Neural progenitor cell (in vitro differentiated cells): ENCODE measurements at regions not wholly inside any gene's neighbourhood (a gene's known extent, or its start where the extent isn't known, plus 50 kb on each side); places are given as distances from the start of the nearest gene placed in this dataset.

Source experiments
- DNase-seq: peaks from one replicate; pipeline ENCODE4 v3.0.0-alpha.2; 2016; ENCODE audit warnings: low spot score
- H2AFZ ChIP-seq: fragments of 200-600 bp; sonication (generic); replicated peaks from 2 replicates; pipeline ENCODE4 v1.6.1; 2016; ENCODE audit warnings: antibody characterized with exemption
- H3F3A ChIP-seq: fragments of 200-600 bp; sonication (generic); 2 replicates; pipeline ENCODE4 v1.6.1; 2016; ENCODE audit warnings: antibody characterized with exemption, low read depth
- H3K27ac ChIP-seq: fragments of 200-600 bp; sonication (generic); 2 replicates; pipeline ENCODE4 v1.5.1; 2016; ENCODE audit warnings: mild to moderate bottlenecking
- H3K27me3 ChIP-seq: fragments of 200-600 bp; sonication (generic); 2 replicates; pipeline ENCODE4 v1.6.1; 2016; ENCODE audit warnings: mild to moderate bottlenecking, moderate library complexity
- H3K36me3 ChIP-seq: fragments of 200-600 bp; sonication (generic); 2 replicates; pipeline ENCODE4 v1.5.1; 2016
- H3K4me1 ChIP-seq: fragments of 200-600 bp; sonication (generic); 2 replicates; pipeline ENCODE4 v1.6.1; 2016; ENCODE audit warnings: mixed run types
- H3K4me2 ChIP-seq: fragments of 200-600 bp; sonication (generic); 2 replicates; pipeline ENCODE4 v1.6.1; 2016
- H3K4me3 ChIP-seq: fragments of 200-600 bp; sonication (generic); 2 replicates; pipeline ENCODE4 v1.5.1; 2016
- H3K79me2 ChIP-seq: fragments of 200-600 bp; sonication (generic); 2 replicates; pipeline ENCODE4 v1.6.1; 2016; ENCODE audit warnings: low read depth
- H3K9ac ChIP-seq: fragments of 200-600 bp; sonication (generic); 2 replicates; pipeline ENCODE4 v1.6.1; 2016
- H3K9me3 ChIP-seq: fragments of 200-600 bp; sonication (generic); 2 replicates; pipeline ENCODE4 v1.5.1; 2016; ENCODE audit warnings: low read depth
- H4K20me1 ChIP-seq: fragments of 200-600 bp; sonication (generic); 2 replicates; pipeline ENCODE4 v1.6.1; 2016; ENCODE audit warnings: low read depth
- H3K27ac Mint-ChIP-seq: 3 replicates; pipeline ENCODE4 v1.8.0; 2021; ENCODE audit warnings: mixed read lengths
- H3K27me3 Mint-ChIP-seq: 2 replicates; pipeline ENCODE4 v1.8.0; 2022; ENCODE audit warnings: low read depth, mild to moderate bottlenecking, inconsistent platforms, moderate library complexity, mixed read lengths; ENCODE audit not compliant: insufficient read depth
- H3K36me3 Mint-ChIP-seq: 3 replicates; pipeline ENCODE4 v1.8.0; 2021; ENCODE audit warnings: mixed read lengths
- H3K4me1 Mint-ChIP-seq: 3 replicates; pipeline ENCODE4 v1.8.0; 2021; ENCODE audit warnings: mixed read lengths
- H3K4me3 Mint-ChIP-seq: 3 replicates; pipeline ENCODE4 v1.8.0; 2021; ENCODE audit warnings: mild to moderate bottlenecking, moderate library complexity, mixed read lengths
- H3K9me3 Mint-ChIP-seq: 3 replicates; pipeline ENCODE4 v1.8.0; 2020; ENCODE audit warnings: mixed read lengths
- CTCF ChIP-seq: fragments of 200-600 bp; sonication (generic); IDR thresholded peaks from 2 replicates; pipeline ENCODE4 v1.5.1; 2017; ENCODE audit warnings: antibody characterized with exemption, mild to moderate bottlenecking
- EZH2 ChIP-seq: fragments of 200-600 bp; sonication (generic); IDR thresholded peaks from 2 replicates; pipeline ENCODE4 v1.6.1; 2017; ENCODE audit warnings: antibody characterized with exemption, mild to moderate bottlenecking, moderate library complexity
- EZH2phosphoT487 ChIP-seq: fragments of 200-600 bp; sonication (generic); IDR thresholded peaks from 2 replicates; pipeline ENCODE4 v1.6.1; 2017; ENCODE audit warnings: antibody characterized with exemption

- Mint-ChIP-seq H3K27ac (no peak overlapping the region), H3K4me1 (peaks cover 8% of the 10 kb centered on the region), H3K36me3 (no peaks in the 10 kb centered on the region), H3K4me3 (no peak overlapping the region), H3K27me3 (no peaks in the 10 kb centered on the region), H3K9me3 (no peaks in the 10 kb centered on the region)
- TF ChIP-seq EZH2phosphoT487 (no peak), EZH2 (no peak), CTCF (no peak)
- Histone ChIP-seq H3F3A (no peaks in the 10 kb centered on the region), H3K27me3 (no peaks in the 10 kb centered on the region), H3K4me2 (no peak overlapping the region), H3K27ac (no peak overlapping the region), H2AFZ (no peak overlapping the region), H3K9ac (no peak overlapping the region), H3K79me2 (no peaks in the 10 kb centered on the region), H3K4me3 (no peak overlapping the region), H3K4me1 (peaks cover 8% of the 10 kb centered on the region), H4K20me1 (no peaks in the 10 kb centered on the region), H3K36me3 (no peaks in the 10 kb centered on the region), H3K9me3 (no peaks in the 10 kb centered on the region)
- DNase-seq, result no peak
Measured at GRCh38 chr3:111301238-111301798, 229.7 kb downstream of the NECTIN3 start.

DNA sequence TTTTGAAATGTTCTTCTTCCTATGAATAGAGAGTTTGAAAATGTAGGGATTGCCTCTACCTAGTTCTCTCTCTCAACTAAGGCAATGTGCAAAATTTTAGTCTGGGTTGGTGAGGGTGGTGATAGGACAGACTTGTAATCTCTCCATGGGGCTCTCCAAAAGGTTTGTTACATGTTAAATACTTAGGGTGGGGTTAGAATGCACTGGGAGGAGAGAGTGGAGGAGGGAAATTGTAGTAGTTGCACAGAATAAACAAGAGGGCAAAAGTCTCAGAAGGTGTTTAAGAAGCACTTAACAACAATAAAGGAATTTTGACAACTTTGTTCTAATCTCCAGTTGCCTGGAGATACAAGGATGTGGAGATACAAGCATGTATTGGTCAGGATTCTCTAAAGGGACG is 230.4 kb downstream of the NECTIN3 start:
- Histone ChIP-seq H3K27ac (no peak overlapping the region), H4K20me1 (no peaks in the 10 kb centered on the region), H2AFZ (no peak overlapping the region), H3K4me2 (no peak overlapping the region), H3K4me3 (no peak overlapping the region), H3K36me3 (no peaks in the 10 kb centered on the region), H3K4me1 (peaks cover 8% of the 10 kb centered on the region), H3K9me3 (no peaks in the 10 kb centered on the region), H3K79me2 (no peaks in the 10 kb centered on the region), H3K27me3 (no peaks in the 10 kb centered on the region), H3F3A (no peaks in the 10 kb centered on the region), H3K9ac (no peak overlapping the region)
- Mint-ChIP-seq H3K9me3 (no peaks in the 10 kb centered on the region), H3K36me3 (no peaks in the 10 kb centered on the region), H3K27ac (no peak overlapping the region), H3K4me1 (peaks cover 8% of the 10 kb centered on the region), H3K4me3 (no peak overlapping the region), H3K27me3 (no peaks in the 10 kb centered on the region)
- no peak for TF ChIP-seq EZH2
- TF ChIP-seq CTCF, result no peak
- TF ChIP-seq EZH2phosphoT487, result no peak
- DNase-seq, result no peak

DNA sequence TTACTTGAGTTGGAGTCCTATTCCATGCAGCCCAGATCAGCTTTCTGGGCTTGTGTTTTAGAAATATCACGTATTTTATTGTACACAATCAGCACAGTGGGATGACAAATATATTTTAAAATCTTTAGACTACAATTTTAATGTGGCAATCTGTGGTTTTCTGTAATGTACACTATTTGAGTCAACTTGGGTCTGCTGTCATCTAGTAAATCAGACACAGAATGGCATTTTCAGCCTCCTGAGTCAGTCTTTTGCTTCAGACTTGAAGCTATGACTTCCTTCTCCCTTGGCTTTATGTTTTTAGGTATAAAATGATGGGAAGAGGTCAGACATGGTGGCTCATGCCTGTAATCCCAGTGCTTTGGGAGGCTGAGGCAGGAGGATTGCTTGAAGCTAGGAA is 232.1 kb downstream of the NECTIN3 start:
- no peak for DNase-seq
- H3K4me3 Mint-ChIP-seq, result no peak overlapping the region
- no peak overlapping the region for H3K27ac Mint-ChIP-seq
- Histone ChIP-seq H3K27me3 (no peaks in the 10 kb centered on the region), H3K4me1 (peaks cover 8% of the 10 kb centered on the region), H3F3A (no peaks in the 10 kb centered on the region), H2AFZ (no peak overlapping the region), H4K20me1 (no peaks in the 10 kb centered on the region), H3K9ac (no peak overlapping the region), H3K36me3 (no peaks in the 10 kb centered on the region), H3K79me2 (no peaks in the 10 kb centered on the region), H3K4me3 (no peak overlapping the region), H3K9me3 (no peaks in the 10 kb centered on the region), H3K27ac (no peak overlapping the region), H3K4me2 (no peak overlapping the region)
- no peaks in the 10 kb centered on the region for H3K36me3 Mint-ChIP-seq
- no peak for TF ChIP-seq EZH2phosphoT487
- no peak for TF ChIP-seq CTCF
- TF ChIP-seq EZH2, result no peak
- H3K9me3 Mint-ChIP-seq, result no peaks in the 10 kb centered on the region
- H3K4me1 Mint-ChIP-seq, result peaks cover 8% of the 10 kb centered on the region
- no peaks in the 10 kb centered on the region for H3K27me3 Mint-ChIP-seq
